CD4-positive, alpha-beta T cell treated with Interferon alpha-2 for 1 hour (primary cell): ENCODE measurements at regions not wholly inside any gene's neighbourhood (a gene's known extent, or its start where the extent isn't known, plus 50 kb on each side); places are given as distances from the start of the nearest gene placed in this dataset.
"Not testable (repeated sequence)": the region's sequence is repeated elsewhere in the genome, so short reads cannot be mapped to it uniquely, and the experiment has no call there.

Experiments used
- DNase-seq, 2 donors: peaks; one replicate each; pipeline ENCODE4 v3.0.0-alpha.2; 2020 to 2022

GRCh38 chr15:67920524-67921240 lies 80.8 kb upstream of the RNU6-1 start:
- DNase-seq: no peak

- no peak for DNase-seq
Observed at GRCh38 chr15:67922106-67922675, 82.3 kb upstream of the RNU6-1 start.

GRCh38 chr15:67922971-67923945 lies 83.4 kb upstream of the RNU6-1 start:
- no peak for DNase-seq

GRCh38 chr15:67924359-67924974 lies 84.6 kb upstream of the RNU6-1 start:
- no peak for DNase-seq

GRCh38 chr15:67925182-67925581 lies 85.3 kb upstream of the RNU6-1 start:
- no peak for DNase-seq

GRCh38 chr15:67927501-67928168 lies 87.8 kb upstream of the RNU6-1 start:
- no peak for DNase-seq

- no peak for DNase-seq
Observed at GRCh38 chr15:67928666-67929065, 88.8 kb upstream of the RNU6-1 start.

GRCh38 chr15:67930720-67931119 lies 90.9 kb upstream of the RNU6-1 start:
- DNase-seq: no peak

- no peak for DNase-seq
Observed at GRCh38 chr15:67931861-67932260, 92.0 kb upstream of the RNU6-1 start.

- not testable (repeated sequence) for DNase-seq
Observed at GRCh38 chr15:67934126-67934525, 94.3 kb upstream of the RNU6-1 start.

GRCh38 chr15:67935244-67935643 lies 95.4 kb upstream of the RNU6-1 start:
- no peak for DNase-seq

- no peak for DNase-seq
Observed at GRCh38 chr15:67936258-67936657, 96.4 kb upstream of the RNU6-1 start.

- DNase-seq: no peak
Observed at GRCh38 chr15:67937153-67937761, 97.4 kb upstream of the RNU6-1 start.

GRCh38 chr15:67939179-67939578 lies 99.3 kb upstream of the RNU6-1 start:
- not testable (repeated sequence) for DNase-seq

- not testable (repeated sequence) for DNase-seq
Observed at GRCh38 chr15:67939588-67940323, 99.9 kb upstream of the RNU6-1 start.

GRCh38 chr15:67940324-67940719 lies 100.5 kb upstream of the RNU6-1 start:
- no peak for DNase-seq

GRCh38 chr15:67941648-67942310 lies 101.9 kb upstream of the RNU6-1 start:
- no peak for DNase-seq

- no peak for DNase-seq
Observed at GRCh38 chr15:67943475-67943874, 103.6 kb upstream of the RNU6-1 start.

- DNase-seq: no peak
Observed at GRCh38 chr15:67944010-67944641, 104.3 kb upstream of the RNU6-1 start.

- DNase-seq: no peak
Observed at GRCh38 chr15:67945131-67945530, 105.3 kb upstream of the RNU6-1 start.
